Heart left ventricle (tissue), 13 donors: ENCODE measurements at regions not wholly inside any gene's neighbourhood (a gene's known extent, or its start where the extent isn't known, plus 50 kb on each side); places are given as distances from the start of the nearest gene placed in this dataset.

ENCODE experiments used
- POLR2A ChIP-seq, 2 donors: fragments of 450-650 bp; IDR thresholded peaks; one replicate each; pipeline ENCODE4 v1.6.1; 2017; ENCODE audit warnings: antibody characterized with exemption in 2 of 2, mild to moderate bottlenecking in 2 of 2, moderate library complexity in 2 of 2
- TF ChIP-seq, protein P1 (sequence below), 12 donors: fragments of 200-600 bp; sonication (generic) in 4 of 12; IDR thresholded peaks; one replicate each; pipeline versions ENCODE4 v1.5.0 to v1.8.0; 2018 to 2022; ENCODE audit warnings: antibody characterized with exemption in 12 of 12, mild to moderate bottlenecking in 5 of 12
- donor health status: ischemic (EF 13 %, LVEDD 7.1; RV severe dilation, severe dysfunction).
- donor health status: DM: no; HTN: yes; CAD: no.
- donor health status: DM: no; HTN: no; CAD: no.
- donor health status: ischemic (EF 25% LVEDD 6.9; RV normal size, moderate dysfunction).
- donor health status: ischemic (EF 25% LVEDD 5.7; RV mildly dilated, moderate dysfunction).
- donor health status: ischemic (EF 35%, LVEDD 5.7; RV mildly dilated, moderate dysfunction).
- donor health status: nonischemic (EF 11% LVEDD 7.7; RV severe dilation, severe dysfunction).
- donor health status: DM: yes; HTN: yes; CAD: no.
- donor health status: PGD.
- donor health status: ischemic (EF 29% LVEDD 5.4; RV normal size, mild dysfunction).
- donor health status: nonischemic (EF 23%, LVEDD 6.1; RV moderate dilation, normal function).

DNA sequence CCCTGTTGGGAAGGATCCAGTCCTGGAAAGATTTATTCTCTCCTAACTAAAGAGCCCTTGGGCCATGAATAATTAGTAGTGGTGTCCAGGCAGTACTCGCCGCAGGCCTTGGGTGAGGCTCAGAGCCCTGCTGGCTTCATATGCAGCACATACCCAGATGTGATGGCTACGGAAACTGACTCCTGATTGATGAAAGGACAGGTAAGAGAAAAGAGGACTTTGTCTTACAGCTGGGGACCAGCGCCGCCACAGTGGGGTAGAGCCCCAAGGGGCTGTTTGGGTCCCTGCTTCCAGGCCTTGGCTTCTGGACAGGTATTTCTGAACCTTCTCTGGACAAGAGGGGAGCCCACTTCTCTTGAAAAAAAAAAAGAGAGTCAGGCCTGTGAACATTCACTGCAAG, 1680.8 kb downstream of the EFNB2 start:
- TF ChIP-seq, protein P1, sequence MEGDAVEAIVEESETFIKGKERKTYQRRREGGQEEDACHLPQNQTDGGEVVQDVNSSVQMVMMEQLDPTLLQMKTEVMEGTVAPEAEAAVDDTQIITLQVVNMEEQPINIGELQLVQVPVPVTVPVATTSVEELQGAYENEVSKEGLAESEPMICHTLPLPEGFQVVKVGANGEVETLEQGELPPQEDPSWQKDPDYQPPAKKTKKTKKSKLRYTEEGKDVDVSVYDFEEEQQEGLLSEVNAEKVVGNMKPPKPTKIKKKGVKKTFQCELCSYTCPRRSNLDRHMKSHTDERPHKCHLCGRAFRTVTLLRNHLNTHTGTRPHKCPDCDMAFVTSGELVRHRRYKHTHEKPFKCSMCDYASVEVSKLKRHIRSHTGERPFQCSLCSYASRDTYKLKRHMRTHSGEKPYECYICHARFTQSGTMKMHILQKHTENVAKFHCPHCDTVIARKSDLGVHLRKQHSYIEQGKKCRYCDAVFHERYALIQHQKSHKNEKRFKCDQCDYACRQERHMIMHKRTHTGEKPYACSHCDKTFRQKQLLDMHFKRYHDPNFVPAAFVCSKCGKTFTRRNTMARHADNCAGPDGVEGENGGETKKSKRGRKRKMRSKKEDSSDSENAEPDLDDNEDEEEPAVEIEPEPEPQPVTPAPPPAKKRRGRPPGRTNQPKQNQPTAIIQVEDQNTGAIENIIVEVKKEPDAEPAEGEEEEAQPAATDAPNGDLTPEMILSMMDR (IDR thresholded peaks at IDR 0.05) = no peak
- TF ChIP-seq POLR2A (IDR thresholded peaks at IDR 0.05) = no peak
